ENCODE measurements at regions not wholly inside any gene's neighbourhood (a gene's known extent, or its start where the extent isn't known, plus 50 kb on each side); places are given as distances from the start of the nearest gene placed in this dataset.

GRCh38 chr2:204110751-204111516, 174.4 kb downstream of the ICOS start:
- H3K4me3 ChIP-seq (ENCODE audit: low read depth, low read length), result no peak overlapping the region
- TF ChIP-seq CTCF (IDR thresholded peaks at IDR 0.05; ENCODE audit: insufficient read depth, low read length), result no peak
- DNase-seq (ENCODE audit: low read depth), result no peak

DNA sequence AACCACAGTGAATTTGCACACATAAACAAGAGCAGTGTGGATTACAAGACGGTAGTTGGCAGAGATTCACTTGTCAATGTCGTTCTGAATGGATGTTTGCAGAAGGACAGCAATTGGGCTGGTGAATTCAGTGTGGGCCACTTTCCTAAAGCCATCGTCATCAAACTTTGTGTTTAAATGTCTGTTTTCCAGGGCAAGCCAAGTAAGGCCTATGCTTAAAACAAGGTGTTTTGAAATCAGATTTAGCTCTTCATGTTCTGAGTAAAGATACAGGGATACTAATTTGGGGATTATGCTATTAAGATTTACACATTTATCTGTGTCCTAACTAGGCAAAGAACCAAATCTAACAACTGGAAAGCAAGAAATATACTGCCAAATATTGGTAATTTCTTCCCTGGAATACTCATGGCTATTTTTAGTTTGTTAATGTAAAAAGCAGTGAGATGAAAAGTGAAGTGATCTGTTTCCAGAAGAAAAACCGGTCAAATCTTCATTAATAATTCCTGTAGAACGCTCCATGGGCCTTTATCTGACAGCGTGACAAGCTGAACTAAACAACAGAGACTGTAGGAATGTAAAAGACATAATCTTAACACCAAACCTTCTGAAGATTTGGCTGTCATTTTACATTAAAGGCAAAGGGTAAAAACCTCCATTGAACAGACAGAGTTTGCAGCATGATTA, 175.7 kb downstream of the ICOS start:
- no peak for DNase-seq (ENCODE audit: low read depth)
- no peak for TF ChIP-seq CTCF (IDR thresholded peaks at IDR 0.05; ENCODE audit: insufficient read depth, low read length)
- H3K4me3 ChIP-seq (ENCODE audit: low read depth, low read length), result no peak overlapping the region

GRCh38 chr2:204114295-204115136, 178.0 kb downstream of the ICOS start:
- DNase-seq (ENCODE audit: low read depth), result no peak
- no peak overlapping the region for H3K4me3 ChIP-seq (ENCODE audit: low read depth, low read length)
- TF ChIP-seq CTCF (IDR thresholded peaks at IDR 0.05; ENCODE audit: insufficient read depth, low read length), result no peak

GRCh38 chr2:204115137-204116056, 178.8 kb downstream of the ICOS start:
- H3K4me3 ChIP-seq (ENCODE audit: low read depth, low read length), result no peak overlapping the region
- DNase-seq (ENCODE audit: low read depth), result no peak
- TF ChIP-seq CTCF (IDR thresholded peaks at IDR 0.05; ENCODE audit: insufficient read depth, low read length), result no peak

DNA sequence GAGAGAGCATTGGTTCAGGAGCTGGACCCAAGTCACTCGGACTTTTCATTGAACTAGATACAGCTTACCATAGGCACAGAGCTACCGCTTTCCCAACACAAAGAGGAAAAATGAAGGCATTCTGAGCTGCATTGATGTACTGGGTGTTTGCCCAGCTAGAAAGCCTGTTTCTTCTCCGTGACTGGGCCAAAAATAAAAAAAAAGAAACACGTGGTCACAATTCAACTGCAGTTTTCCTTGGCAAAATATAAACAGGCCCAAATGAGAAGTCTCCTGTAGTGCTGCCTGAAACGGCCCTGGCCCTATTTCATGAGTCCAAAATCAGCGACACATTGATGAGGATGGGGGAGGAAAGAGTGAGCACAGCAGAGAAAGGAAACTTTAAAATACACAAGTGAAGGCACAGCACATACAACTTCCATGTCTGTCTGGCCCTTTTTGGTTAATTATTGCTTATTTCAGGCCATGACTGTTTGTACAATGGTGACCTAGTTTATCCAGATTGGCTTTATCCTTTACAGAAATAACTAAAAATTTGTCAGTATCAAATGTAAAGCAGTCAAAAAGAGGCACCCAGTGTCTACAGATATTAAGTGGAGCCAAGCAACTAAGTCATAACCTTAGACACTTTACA, 179.7 kb downstream of the ICOS start:
- peak; percentile 4 for DNase-seq (ENCODE audit: low read depth)
- no peak overlapping the region for H3K4me3 ChIP-seq (ENCODE audit: low read depth, low read length)
- no peak for TF ChIP-seq CTCF (IDR thresholded peaks at IDR 0.05; ENCODE audit: insufficient read depth, low read length)

All from fibroblast of the aortic adventitia (primary cell).